Pons (tissue), 1 donor: ENCODE measurements at regions not wholly inside any gene's neighbourhood (a gene's known extent, or its start where the extent isn't known, plus 50 kb on each side); places are given as distances from the start of the nearest gene placed in this dataset.
A peak's percentile ranks its signal among the peaks of the same experiment; 100 is the strongest.

Experiments
- DNase-seq: peaks from one replicate; pipeline ENCODE4 v3.0.0-alpha.2; 2016; ENCODE audit warnings: low spot score

GRCh38 chr10:8481718-8482504 is 427.4 kb downstream of the GATA3 start:
- DNase-seq, result no peak

GRCh38 chr10:8485032-8485431 is 430.5 kb downstream of the GATA3 start:
- no peak for DNase-seq

GRCh38 chr10:8487346-8487745 is 432.9 kb downstream of the GATA3 start:
- DNase-seq, result peak; percentile 14

- no peak for DNase-seq
Observed at GRCh38 chr10:8489232-8489631, 434.7 kb downstream of the GATA3 start.

- DNase-seq, result no peak
Observed at GRCh38 chr10:8489823-8490222, 435.3 kb downstream of the GATA3 start.

DNA sequence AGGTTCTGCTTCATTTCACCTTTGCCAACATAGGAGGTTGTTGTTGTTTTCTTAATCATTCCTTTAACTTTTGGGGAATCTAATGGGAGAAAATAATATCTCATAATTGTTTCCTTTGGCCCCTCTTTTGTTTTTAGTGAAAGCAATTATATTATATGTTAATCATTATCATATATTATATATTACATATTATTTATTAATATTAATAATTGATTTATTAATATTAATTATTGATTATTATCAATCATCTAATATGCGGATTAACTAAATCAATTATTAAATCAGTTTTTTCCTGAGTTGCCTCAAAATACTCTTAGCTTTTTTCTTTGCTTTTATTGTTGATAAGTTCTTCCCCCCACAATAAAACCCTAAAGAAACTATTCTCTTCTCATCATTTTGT is 443.8 kb downstream of the GATA3 start:
- DNase-seq, result no peak

GRCh38 chr10:8498881-8499280 is 444.4 kb downstream of the GATA3 start:
- no peak for DNase-seq

DNA sequence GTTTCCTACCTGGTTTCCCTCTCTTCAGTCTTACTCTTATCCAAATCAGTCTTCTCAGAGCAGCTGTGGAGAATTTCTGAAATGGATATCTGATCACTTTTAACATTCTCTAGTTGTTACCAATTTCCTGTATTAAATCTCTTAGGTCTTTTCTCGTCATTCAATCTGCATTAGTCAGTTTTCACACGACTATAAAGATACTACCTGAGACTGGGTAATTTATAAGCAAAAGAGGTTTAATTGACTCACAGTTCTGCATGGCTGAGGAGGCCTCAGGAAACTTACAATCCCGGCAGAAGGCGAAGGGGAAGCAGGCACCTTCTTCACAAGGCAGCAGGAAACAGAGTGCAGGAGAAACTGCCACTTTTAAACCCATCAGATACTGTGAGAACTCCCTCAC is 444.8 kb downstream of the GATA3 start:
- no peak for DNase-seq

GRCh38 chr10:8499752-8500390 is 445.4 kb downstream of the GATA3 start:
- no peak for DNase-seq

GRCh38 chr10:8502573-8502972 is 448.1 kb downstream of the GATA3 start:
- DNase-seq, result no peak

GRCh38 chr10:8504499-8504898 is 450.0 kb downstream of the GATA3 start:
- no peak for DNase-seq

GRCh38 chr10:8507156-8507555 is 452.7 kb downstream of the GATA3 start:
- DNase-seq, result no peak

GRCh38 chr10:8508882-8509281 is 454.4 kb downstream of the GATA3 start:
- DNase-seq, result no peak

GRCh38 chr10:8510471-8510870 is 456.0 kb downstream of the GATA3 start:
- no peak for DNase-seq

DNA sequence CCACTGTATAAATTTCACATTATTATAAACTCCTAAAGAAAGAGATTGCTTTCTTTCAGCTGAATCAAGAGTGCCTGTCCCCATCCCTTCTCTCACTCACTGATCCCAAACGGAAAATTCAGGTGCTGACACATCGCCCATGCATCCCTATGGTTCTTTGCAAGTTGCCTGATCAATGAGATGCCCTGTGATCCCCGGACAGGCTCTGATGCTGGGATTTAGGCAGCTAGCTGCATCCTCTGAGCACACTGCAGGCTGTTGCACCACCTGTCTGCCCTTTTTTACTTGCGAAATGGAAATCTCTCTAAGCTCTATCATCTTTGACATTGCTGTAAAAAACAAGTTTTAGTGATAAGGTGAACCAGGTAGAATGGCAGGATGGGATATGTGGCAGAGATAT is 456.5 kb downstream of the GATA3 start:
- DNase-seq, result no peak

DNA sequence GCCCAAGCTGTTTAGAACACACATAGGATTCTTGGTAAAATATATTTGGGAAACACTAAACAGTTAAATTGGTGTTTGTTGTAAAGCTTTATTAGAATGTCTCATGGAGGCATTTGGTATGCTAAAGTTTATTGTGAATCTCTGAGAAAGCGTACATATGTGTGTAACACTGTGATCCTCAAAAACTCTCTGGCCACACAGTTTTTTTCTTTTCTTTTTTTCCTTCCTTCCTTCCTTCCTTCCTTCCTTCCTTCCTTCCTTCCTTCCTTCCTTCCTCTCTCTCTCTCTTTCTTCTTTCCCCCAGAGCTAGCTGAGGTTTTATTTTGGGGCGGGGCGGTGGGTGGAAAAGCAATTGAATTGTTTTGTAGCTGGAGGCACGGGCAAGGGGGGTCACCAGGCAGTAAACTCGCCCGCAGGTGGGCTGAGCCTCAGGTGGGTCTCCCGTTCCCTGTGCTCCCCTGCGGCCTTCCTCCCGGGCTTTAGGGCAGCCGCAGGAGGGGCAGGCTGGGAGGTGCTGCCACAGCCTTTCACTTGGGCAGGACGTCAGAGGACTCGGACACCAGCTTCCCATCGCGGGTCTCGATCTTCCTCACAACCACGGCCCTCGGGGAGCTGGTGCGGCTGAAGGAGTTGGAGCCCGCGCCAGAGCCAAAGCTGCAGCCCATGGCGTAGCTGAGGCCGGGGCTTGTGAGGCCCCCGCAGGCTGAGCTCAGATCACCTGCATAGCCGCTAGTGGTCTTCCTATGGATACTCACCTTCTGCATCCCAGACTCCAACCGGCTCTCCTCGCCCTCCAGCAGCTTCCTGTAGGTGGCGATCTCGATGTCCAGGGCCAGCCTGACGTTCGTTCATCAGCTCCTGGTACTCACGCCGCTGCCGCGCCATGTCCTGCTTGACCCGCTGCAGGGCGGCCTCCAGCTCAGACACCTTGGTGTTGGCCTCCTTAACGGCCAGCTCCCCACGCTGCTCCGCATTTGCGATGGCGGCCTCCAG is 459.0 kb downstream of the GATA3 start:
- no peak for DNase-seq

DNA sequence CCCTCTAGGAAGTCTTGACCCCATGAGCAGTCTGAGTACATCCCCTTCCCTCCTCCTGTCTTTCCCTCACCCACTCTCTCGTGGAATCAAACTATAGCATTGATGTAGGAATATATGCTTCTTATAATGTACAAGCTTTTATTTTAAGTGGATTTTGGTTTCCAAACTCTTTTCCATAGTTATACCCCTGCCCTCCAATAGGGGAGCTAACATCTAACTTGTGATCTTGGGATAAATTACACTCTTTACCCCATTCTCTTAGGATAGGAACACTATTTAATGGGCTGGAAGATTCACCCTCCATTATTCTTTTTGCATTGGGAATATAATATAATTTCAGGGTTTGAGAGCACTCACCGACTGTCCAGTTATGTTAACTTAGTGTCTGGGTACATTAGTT is 465.9 kb downstream of the GATA3 start:
- DNase-seq, result no peak

- DNase-seq, result no peak
Observed at GRCh38 chr10:8527773-8528172, 473.3 kb downstream of the GATA3 start.

- DNase-seq, result peak; percentile 9
Observed at GRCh38 chr10:8531116-8531515, 476.6 kb downstream of the GATA3 start.

DNA sequence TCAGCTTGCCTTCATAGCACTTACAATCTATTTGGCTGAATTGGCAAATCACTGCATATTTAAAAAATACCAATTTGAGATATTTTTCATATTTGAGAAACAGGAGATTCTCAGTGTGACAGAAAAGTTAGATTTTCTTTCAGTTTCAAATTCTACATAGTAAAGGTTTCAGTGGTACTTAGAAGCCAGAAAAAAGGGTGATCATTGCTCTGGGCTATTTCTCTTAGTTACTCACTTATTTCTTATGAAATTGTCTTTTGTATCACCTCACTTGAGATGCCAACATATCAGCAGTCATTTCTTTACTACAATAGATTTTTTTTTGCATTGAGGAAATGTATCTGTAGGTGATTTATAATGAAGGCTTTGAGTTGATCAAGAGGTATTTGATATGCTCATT is 478.2 kb downstream of the GATA3 start:
- DNase-seq, result no peak

GRCh38 chr10:8533462-8533861 is 479.0 kb downstream of the GATA3 start:
- DNase-seq, result no peak

- DNase-seq, result no peak
Observed at GRCh38 chr10:8534096-8534495, 479.6 kb downstream of the GATA3 start.

- no peak for DNase-seq
Observed at GRCh38 chr10:8534891-8535290, 480.4 kb downstream of the GATA3 start.
